SH-SY5Y (cell line): ENCODE measurements at regions not wholly inside any gene's neighbourhood (a gene's known extent, or its start where the extent isn't known, plus 50 kb on each side); places are given as distances from the start of the nearest gene placed in this dataset.

Experiments used
- GATA2 ChIP-seq: IDR thresholded peaks from 2 replicates; pipeline ENCODE4 v1.6.1; 2011; ENCODE audit warnings: mild to moderate bottlenecking, low read depth, low read length
- GATA3 ChIP-seq: IDR thresholded peaks from 2 replicates; pipeline ENCODE4 v1.6.1; 2011; ENCODE audit warnings: low read depth, mild to moderate bottlenecking, low read length, moderate library complexity

GRCh38 chr18:46334868-46335281 lies 230.7 kb downstream of the HAUS1 start:
- TF ChIP-seq GATA2 (no peak), GATA3 (no peak)
